GM12878 (cell line): ENCODE measurements at regions not wholly inside any gene's neighbourhood (a gene's known extent, or its start where the extent isn't known, plus 50 kb on each side); places are given as distances from the start of the nearest gene placed in this dataset.

Experiments
- NFIC ChIP-seq: IDR thresholded peaks from 2 replicates; pipeline ENCODE4 v1.6.1; 2012; ENCODE audit warnings: low read depth, mild to moderate bottlenecking, inconsistent platforms, low read length, moderate library complexity
- TARDBP ChIP-seq: IDR thresholded peaks from 2 replicates; pipeline ENCODE4 v1.6.1; 2016; ENCODE audit warnings: borderline replicate concordance
- YBX1 ChIP-seq: fragments of 450-650 bp; IDR thresholded peaks from 2 replicates; pipeline ENCODE4 v1.6.1; 2016; ENCODE audit warnings: antibody characterized with exemption
- TF ChIP-seq, protein P1 (sequence below): IDR thresholded peaks from 2 replicates; pipeline ENCODE4 v1.6.1; 2012; ENCODE audit warnings: improper control_type of control experiment, low read depth, low read length; ENCODE audit not compliant: insufficient replicate concordance
- TF ChIP-seq, protein P2 (sequence below): fragments of 450-650 bp; IDR thresholded peaks from 2 replicates; pipeline ENCODE4 v1.6.1; 2018; ENCODE audit warnings: borderline replicate concordance, mild to moderate bottlenecking; ENCODE audit not compliant: partially characterized antibody

DNA sequence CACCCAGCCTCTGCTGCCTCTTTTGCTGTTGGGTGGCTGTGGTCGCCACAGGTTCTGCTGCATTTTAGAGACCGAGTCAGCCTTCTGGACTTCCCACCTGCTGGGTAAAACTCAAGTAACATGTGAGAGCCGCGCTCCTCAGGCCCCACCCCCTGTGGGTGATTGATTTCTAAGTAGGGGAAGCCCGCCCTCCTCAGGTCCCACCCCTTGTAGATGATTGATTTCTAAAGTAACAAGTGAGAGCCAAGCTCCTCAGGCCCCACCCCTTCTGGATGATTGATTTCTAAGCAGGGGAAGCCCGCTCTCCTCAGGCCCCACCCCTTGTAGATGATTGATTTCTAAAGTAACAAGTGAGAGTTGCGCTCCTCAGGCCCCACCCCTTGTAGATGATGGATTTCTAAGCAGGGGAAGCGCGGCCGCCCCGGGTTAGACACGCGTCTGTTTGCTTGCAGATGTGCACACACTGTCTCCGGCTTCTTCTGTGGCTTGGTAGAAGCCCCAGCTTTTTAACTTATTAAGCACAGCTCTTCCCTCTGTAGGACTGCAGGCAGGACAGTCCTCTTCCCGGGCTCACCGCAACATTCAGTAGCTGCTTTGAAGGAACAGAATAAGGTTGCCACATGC lies 83.4 kb downstream of the FAM43A start (continued):
- TF ChIP-seq, protein P1, sequence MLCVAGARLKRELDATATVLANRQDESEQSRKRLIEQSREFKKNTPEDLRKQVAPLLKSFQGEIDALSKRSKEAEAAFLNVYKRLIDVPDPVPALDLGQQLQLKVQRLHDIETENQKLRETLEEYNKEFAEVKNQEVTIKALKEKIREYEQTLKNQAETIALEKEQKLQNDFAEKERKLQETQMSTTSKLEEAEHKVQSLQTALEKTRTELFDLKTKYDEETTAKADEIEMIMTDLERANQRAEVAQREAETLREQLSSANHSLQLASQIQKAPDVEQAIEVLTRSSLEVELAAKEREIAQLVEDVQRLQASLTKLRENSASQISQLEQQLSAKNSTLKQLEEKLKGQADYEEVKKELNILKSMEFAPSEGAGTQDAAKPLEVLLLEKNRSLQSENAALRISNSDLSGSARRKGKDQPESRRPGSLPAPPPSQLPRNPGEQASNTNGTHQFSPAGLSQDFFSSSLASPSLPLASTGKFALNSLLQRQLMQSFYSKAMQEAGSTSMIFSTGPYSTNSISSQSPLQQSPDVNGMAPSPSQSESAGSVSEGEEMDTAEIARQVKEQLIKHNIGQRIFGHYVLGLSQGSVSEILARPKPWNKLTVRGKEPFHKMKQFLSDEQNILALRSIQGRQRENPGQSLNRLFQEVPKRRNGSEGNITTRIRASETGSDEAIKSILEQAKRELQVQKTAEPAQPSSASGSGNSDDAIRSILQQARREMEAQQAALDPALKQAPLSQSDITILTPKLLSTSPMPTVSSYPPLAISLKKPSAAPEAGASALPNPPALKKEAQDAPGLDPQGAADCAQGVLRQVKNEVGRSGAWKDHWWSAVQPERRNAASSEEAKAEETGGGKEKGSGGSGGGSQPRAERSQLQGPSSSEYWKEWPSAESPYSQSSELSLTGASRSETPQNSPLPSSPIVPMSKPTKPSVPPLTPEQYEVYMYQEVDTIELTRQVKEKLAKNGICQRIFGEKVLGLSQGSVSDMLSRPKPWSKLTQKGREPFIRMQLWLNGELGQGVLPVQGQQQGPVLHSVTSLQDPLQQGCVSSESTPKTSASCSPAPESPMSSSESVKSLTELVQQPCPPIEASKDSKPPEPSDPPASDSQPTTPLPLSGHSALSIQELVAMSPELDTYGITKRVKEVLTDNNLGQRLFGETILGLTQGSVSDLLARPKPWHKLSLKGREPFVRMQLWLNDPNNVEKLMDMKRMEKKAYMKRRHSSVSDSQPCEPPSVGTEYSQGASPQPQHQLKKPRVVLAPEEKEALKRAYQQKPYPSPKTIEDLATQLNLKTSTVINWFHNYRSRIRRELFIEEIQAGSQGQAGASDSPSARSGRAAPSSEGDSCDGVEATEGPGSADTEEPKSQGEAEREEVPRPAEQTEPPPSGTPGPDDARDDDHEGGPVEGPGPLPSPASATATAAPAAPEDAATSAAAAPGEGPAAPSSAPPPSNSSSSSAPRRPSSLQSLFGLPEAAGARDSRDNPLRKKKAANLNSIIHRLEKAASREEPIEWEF: no peak
- TF ChIP-seq YBX1 (no peak), NFIC (no peak), TARDBP (no peak)
- TF ChIP-seq, protein P2, sequence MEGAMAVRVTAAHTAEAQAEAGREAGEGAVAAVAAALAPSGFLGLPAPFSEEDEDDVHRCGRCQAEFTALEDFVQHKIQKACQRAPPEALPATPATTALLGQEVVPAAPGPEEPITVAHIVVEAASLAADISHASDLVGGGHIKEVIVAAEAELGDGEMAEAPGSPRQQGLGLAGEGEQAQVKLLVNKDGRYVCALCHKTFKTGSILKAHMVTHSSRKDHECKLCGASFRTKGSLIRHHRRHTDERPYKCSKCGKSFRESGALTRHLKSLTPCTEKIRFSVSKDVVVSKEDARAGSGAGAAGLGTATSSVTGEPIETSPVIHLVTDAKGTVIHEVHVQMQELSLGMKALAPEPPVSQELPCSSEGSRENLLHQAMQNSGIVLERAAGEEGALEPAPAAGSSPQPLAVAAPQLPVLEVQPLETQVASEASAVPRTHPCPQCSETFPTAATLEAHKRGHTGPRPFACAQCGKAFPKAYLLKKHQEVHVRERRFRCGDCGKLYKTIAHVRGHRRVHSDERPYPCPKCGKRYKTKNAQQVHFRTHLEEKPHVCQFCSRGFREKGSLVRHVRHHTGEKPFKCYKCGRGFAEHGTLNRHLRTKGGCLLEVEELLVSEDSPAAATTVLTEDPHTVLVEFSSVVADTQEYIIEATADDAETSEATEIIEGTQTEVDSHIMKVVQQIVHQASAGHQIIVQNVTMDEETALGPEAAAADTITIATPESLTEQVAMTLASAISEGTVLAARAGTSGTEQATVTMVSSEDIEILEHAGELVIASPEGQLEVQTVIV: no peak
- TF ChIP-seq, all 136 proteins: peak for 14
